ENCODE measurements at regions not wholly inside any gene's neighbourhood (a gene's known extent, or its start where the extent isn't known, plus 50 kb on each side); places are given as distances from the start of the nearest gene placed in this dataset.

GRCh38 chr7:155203059-155203881 is 94.4 kb upstream of the INSIG1 start:
- TF ChIP-seq POLR2A (IDR thresholded peaks at IDR 0.05) (no peak), CTCF (IDR thresholded peaks at IDR 0.05) (no peak)

All from Peyer's patch (tissue), 4 donors.